ENCODE measurements at regions not wholly inside any gene's neighbourhood (a gene's known extent, or its start where the extent isn't known, plus 50 kb on each side); places are given as distances from the start of the nearest gene placed in this dataset.

- H3K9ac ChIP-seq (ENCODE audit: insufficient read depth, low read depth, low read length): no peak overlapping the region
- H3K4me3 ChIP-seq (replicated peaks in 1 of 3; ENCODE audit: insufficient read depth in 1 of 3, low read depth in 2 of 3, low read length in 3 of 3): no peak overlapping the region
- intact Hi-C loops (cut with micrococcal nuclease; ENCODE audit: unreplicated experiment): no loop called here
- no peaks in the 10 kb centered on the region for H3K27me3 ChIP-seq (ENCODE audit: control insufficient read depth in 1 of 2, insufficient read depth in 2 of 2, low read length in 2 of 2)
- no peaks in the 10 kb centered on the region for H3K4me1 ChIP-seq (ENCODE audit: insufficient read depth, low read length)
- CTCF ChIA-PET (ENCODE audit: low intra/inter-chr PET ratio, low total read pairs): no interaction called here
- POLR2A ChIA-PET: no interaction called here
- in situ Hi-C loops (cut with HindIII; ENCODE audit: extremely low pct_ligation_motif_present, low pct_unique_long_range_greater_than_20kb): no loop called here
- no peaks in the 10 kb centered on the region for H3K9me3 ChIP-seq (ENCODE audit: low read length)
- BruUV-seq (replicated peaks): no TSS peak
- no peak overlapping the region for H3K27ac ChIP-seq (ENCODE audit: extremely low read length, insufficient read depth, low read length)
- H2AFZ ChIP-seq (ENCODE audit: low read length): no peak overlapping the region
- TF ChIP-seq ZFP41 (CRISPR knock-in tag; IDR thresholded peaks at IDR 0.05; ENCODE audit: borderline replicate concordance) (no peak), IRF1 (CRISPR knock-in tag; IDR thresholded peaks at IDR 0.05; ENCODE audit: low read depth) (no peak), RNF2 (conservative IDR thresholded peaks at IDR 0.05; ENCODE audit: low read depth) (no peak), ZKSCAN5 (CRISPR knock-in tag; IDR thresholded peaks at IDR 0.05) (no peak)
- no peaks in the 10 kb centered on the region for H3K36me3 ChIP-seq (replicated peaks in 1 of 2; ENCODE audit: control insufficient read depth in 1 of 2, insufficient read depth in 2 of 2, low read length in 2 of 2)
- DNase-seq (ENCODE audit: low spot score) (no peak), FAIRE-seq (no peak), ATAC-seq (no peak)
- H3K4me2 ChIP-seq (ENCODE audit: low read depth, low read length): no peak overlapping the region
- WGBS (ENCODE audit: low lambda C conversion rate): 92% methylated on average over 1 of the region's 1 CpG
- no peaks in the 10 kb centered on the region for H4K20me1 ChIP-seq (ENCODE audit: insufficient read depth, low read length)
- no peaks in the 10 kb centered on the region for H3K79me2 ChIP-seq (ENCODE audit: insufficient read depth, low read length)
Observed at GRCh38 chr16:17899141-17899540, 428.4 kb upstream of the XYLT1 start.

DNA sequence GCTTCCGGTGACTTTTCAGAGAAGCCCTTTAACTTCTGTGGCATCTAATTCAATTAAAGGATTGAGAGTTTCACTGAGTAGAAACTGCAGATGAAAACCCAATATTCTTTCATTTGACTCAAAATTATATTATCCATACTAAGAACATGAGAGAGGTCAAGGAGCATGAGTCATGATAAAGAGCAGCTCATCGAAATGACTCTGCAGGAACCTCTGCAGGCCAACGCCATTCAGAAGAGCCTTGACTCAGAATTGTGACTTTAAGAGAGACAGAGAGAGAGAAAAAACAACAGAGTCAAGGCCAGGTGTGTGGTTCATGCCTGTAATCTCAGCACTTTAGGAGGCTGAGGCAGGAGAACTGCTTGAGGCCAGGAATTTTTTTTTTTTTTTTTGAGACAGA lies 417.2 kb upstream of the XYLT1 start:
- Histone ChIP-seq H3K4me3 (replicated peaks in 1 of 3; ENCODE audit: insufficient read depth in 1 of 3, low read depth in 2 of 3, low read length in 3 of 3) (no peak overlapping the region), H3K9me3 (ENCODE audit: low read length) (no peaks in the 10 kb centered on the region), H3K27me3 (ENCODE audit: control insufficient read depth in 1 of 2, insufficient read depth in 2 of 2, low read length in 2 of 2) (no peaks in the 10 kb centered on the region), H3K79me2 (ENCODE audit: insufficient read depth, low read length) (no peaks in the 10 kb centered on the region), H2AFZ (ENCODE audit: low read length) (no peak overlapping the region), H3K9ac (ENCODE audit: insufficient read depth, low read depth, low read length) (no peak overlapping the region), H4K20me1 (ENCODE audit: insufficient read depth, low read length) (no peaks in the 10 kb centered on the region), H3K36me3 (replicated peaks in 1 of 2; ENCODE audit: control insufficient read depth in 1 of 2, insufficient read depth in 2 of 2, low read length in 2 of 2) (no peaks in the 10 kb centered on the region), H3K4me1 (ENCODE audit: insufficient read depth, low read length) (no peaks in the 10 kb centered on the region), H3K27ac (ENCODE audit: extremely low read length, insufficient read depth, low read length) (no peak overlapping the region), H3K4me2 (ENCODE audit: low read depth, low read length) (no peak overlapping the region)
- in situ Hi-C loops (cut with HindIII; ENCODE audit: extremely low pct_ligation_motif_present, low pct_unique_long_range_greater_than_20kb) (no loop called here), intact Hi-C loops (cut with micrococcal nuclease; ENCODE audit: unreplicated experiment) (no loop called here)
- no TSS peak for BruUV-seq (replicated peaks)
- no peak for ATAC-seq
- no peak for FAIRE-seq
- 50% methylated on average over 3 of the region's 3 CpGs for WGBS (ENCODE audit: low lambda C conversion rate)
- POLR2A ChIA-PET: no interaction called here
- no peak for DNase-seq (ENCODE audit: low spot score)
- CTCF ChIA-PET (ENCODE audit: low intra/inter-chr PET ratio, low total read pairs): no interaction called here
- TF ChIP-seq FOSL2 (CRISPR knock-in tag; IDR thresholded peaks at IDR 0.05) (no peak), JDP2 (CRISPR knock-in tag; IDR thresholded peaks at IDR 0.05; ENCODE audit: borderline replicate concordance) (no peak), ZNF773 (CRISPR knock-in tag; IDR thresholded peaks at IDR 0.05; ENCODE audit: borderline replicate concordance) (no peak), RBAK (CRISPR knock-in tag; IDR thresholded peaks at IDR 0.05) (no peak), WIZ (CRISPR knock-in tag; IDR thresholded peaks at IDR 0.05) (no peak), PHF20 (CRISPR knock-in tag; IDR thresholded peaks at IDR 0.05) (no peak), GABPB1 (CRISPR knock-in tag; IDR thresholded peaks at IDR 0.05) (no peak), ZMAT5 (CRISPR knock-in tag; IDR thresholded peaks at IDR 0.05; ENCODE audit: borderline replicate concordance, low read depth) (no peak), HOXA3 (CRISPR knock-in tag; IDR thresholded peaks at IDR 0.05) (no peak), RFXAP (CRISPR knock-in tag; IDR thresholded peaks at IDR 0.05; ENCODE audit: borderline replicate concordance) (no peak), MAFG (CRISPR knock-in tag; IDR thresholded peaks at IDR 0.05) (no peak), TFE3 (CRISPR knock-in tag; IDR thresholded peaks at IDR 0.05) (no peak)
- TF ChIP-seq, protein P1, sequence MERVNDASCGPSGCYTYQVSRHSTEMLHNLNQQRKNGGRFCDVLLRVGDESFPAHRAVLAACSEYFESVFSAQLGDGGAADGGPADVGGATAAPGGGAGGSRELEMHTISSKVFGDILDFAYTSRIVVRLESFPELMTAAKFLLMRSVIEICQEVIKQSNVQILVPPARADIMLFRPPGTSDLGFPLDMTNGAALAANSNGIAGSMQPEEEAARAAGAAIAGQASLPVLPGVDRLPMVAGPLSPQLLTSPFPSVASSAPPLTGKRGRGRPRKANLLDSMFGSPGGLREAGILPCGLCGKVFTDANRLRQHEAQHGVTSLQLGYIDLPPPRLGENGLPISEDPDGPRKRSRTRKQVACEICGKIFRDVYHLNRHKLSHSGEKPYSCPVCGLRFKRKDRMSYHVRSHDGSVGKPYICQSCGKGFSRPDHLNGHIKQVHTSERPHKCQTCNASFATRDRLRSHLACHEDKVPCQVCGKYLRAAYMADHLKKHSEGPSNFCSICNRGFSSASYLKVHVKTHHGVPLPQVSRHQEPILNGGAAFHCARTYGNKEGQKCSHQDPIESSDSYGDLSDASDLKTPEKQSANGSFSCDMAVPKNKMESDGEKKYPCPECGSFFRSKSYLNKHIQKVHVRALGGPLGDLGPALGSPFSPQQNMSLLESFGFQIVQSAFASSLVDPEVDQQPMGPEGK (CRISPR knock-in tag; IDR thresholded peaks at IDR 0.05): no peak

Measured in HepG2 (cell line).